A204.1 (cell line): ENCODE measurements at regions not wholly inside any gene's neighbourhood (a gene's known extent, or its start where the extent isn't known, plus 50 kb on each side); places are given as distances from the start of the nearest gene placed in this dataset.
"Not testable (repeated sequence)": the region's sequence is repeated elsewhere in the genome, so short reads cannot be mapped to it uniquely, and the experiment has no call there.

Experiments used
- FAIRE-seq: peaks from 2 replicates; lab custom pipeline; 2012; peaks lifted over from hg19 to GRCh38; lab: Jason Lieb, UNC

DNA sequence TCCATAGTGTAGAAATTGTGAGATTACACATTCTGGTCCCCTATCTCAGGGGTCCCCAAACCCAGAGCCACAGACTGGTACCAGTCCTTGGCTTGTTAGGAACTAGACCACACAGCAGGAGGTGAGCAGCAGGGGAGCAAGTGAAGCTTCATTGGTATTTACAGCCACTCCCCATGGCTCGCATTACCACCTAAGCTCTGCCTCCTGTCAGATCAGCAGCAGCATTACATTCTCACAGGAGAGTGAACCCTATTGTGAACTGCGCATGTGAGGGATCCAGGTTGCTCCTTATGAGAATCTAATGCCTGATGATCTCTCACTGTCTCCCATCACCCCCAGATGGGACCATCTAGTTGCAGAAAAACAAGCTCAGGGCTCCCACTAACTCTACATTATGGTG is 229.7 kb upstream of the IRF2BP2 start:
- no peak for FAIRE-seq

DNA sequence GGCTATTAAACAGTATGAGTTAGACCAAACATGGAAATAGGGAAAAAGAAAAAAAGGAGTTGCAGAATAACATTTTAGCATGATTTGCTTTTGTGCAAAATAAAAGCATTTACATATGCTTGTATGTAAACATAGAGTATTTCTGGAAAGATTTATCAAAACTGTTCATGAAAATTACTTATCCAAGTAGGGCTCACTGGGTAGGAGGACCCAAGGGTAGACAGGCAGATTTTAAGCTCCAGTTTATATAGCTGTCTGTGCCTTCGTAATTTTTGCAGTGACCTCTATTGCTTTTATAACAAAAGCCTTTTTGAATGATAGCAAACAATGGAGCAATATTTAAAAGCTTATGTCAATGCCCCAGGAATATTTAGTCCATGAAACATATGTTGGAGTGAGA is 228.8 kb upstream of the IRF2BP2 start:
- FAIRE-seq = no peak

- no peak for FAIRE-seq
These were observed 228.2 kb upstream of the IRF2BP2 start for GRCh38 chr1:234838182-234838581.

GRCh38 chr1:234837713-234838112 is 227.7 kb upstream of the IRF2BP2 start:
- FAIRE-seq = no peak

- no peak for FAIRE-seq
These were observed 226.9 kb upstream of the IRF2BP2 start for GRCh38 chr1:234836776-234837357.

GRCh38 chr1:234836045-234836681 is 226.2 kb upstream of the IRF2BP2 start:
- no peak for FAIRE-seq

- no peak for FAIRE-seq
These were observed 225.3 kb upstream of the IRF2BP2 start for GRCh38 chr1:234835239-234835638.

DNA sequence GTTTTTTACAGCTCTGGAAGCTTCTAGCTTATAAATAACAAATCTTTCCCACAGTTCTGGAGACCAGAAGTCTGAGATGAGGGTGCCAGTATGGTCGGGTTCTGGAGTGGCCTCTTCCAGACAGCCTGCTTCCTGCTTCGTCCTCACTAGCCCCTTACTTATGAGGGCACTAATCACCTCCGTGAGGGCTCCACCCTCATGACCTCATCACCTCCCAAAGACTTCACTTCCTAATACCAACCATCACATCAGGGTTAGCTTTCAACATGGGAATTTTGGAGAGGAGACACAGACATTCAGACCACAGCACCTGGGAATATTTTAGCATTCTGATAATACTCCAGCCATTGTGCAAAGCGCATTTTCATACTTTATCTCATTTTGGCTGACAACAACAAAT is 223.7 kb upstream of the IRF2BP2 start:
- FAIRE-seq = no peak

- FAIRE-seq = no peak
These were observed 223.1 kb upstream of the IRF2BP2 start for GRCh38 chr1:234833118-234833517.

DNA sequence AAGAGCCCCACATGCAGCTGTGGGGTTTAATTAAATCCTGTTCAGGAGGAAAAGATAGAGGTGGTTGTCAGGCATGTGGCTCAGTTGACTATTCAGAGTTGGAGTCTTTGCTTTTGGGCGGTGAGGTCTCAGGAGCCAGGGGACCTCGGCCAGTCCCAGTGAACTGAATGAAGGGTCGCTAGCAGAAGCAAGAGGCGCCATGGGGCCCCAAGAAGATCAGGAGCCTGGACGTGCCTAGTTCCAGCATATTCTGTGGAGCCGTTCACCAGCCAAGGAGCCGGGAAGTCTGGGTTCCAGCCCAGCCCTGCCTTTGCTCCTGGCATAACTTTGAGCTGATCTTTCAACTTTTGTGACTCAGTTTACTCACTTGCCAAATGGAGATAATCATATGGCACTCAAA is 217.7 kb upstream of the IRF2BP2 start:
- FAIRE-seq = no peak

GRCh38 chr1:234827181-234827580 is 217.2 kb upstream of the IRF2BP2 start:
- no peak for FAIRE-seq

- FAIRE-seq = no peak
These were observed 216.4 kb upstream of the IRF2BP2 start for GRCh38 chr1:234826352-234826751.

DNA sequence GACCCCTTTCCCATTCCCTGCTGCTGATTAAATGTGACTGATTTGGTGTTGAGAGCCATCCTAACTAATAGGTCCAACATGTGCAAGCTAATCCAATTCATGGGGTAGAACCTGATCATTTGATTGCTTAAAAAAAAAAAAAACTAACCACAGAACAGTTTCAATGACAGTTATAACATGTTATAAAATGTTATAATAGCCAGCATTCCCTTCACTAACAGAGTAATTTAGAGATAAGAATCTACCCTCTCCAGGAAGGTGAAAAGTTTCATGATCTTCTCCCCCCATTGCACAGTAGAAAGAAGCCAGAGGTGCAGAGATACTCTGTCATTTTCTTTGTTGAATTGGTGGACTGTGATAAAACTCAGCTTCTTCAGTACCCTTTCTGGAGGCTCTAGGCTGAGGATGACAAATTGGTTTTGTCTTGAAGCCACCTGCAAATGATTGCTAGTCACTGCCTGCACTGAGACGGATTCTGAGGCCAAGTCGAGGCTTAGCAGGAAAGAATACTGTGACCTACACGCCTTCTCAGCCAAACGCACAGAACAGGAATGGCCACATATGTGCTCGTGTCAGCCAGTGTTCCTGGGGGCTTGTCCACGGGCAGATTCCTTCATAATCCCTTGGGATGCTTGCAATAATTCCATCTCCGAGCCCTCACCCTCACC is 215.7 kb upstream of the IRF2BP2 start:
- no peak for FAIRE-seq

DNA sequence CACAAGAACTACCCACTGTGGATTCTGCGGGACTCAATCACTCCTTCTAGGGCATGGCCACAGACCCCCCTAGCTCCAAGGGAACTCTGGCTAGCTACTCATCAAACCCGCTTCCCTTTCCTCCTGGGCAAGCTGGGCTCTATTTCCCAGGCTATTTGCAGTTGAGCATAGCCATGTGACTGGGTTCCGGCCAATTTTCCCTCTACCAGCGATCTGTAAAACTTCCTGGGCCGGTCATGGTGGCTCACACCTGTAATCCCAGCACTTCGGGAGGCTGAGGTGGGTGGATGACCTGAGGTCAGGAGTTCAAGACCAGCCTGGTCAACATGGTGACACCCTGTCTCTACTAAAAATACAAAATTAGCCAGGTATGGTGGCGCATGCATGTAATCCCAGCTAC is 214.9 kb upstream of the IRF2BP2 start:
- FAIRE-seq = not testable (repeated sequence)

DNA sequence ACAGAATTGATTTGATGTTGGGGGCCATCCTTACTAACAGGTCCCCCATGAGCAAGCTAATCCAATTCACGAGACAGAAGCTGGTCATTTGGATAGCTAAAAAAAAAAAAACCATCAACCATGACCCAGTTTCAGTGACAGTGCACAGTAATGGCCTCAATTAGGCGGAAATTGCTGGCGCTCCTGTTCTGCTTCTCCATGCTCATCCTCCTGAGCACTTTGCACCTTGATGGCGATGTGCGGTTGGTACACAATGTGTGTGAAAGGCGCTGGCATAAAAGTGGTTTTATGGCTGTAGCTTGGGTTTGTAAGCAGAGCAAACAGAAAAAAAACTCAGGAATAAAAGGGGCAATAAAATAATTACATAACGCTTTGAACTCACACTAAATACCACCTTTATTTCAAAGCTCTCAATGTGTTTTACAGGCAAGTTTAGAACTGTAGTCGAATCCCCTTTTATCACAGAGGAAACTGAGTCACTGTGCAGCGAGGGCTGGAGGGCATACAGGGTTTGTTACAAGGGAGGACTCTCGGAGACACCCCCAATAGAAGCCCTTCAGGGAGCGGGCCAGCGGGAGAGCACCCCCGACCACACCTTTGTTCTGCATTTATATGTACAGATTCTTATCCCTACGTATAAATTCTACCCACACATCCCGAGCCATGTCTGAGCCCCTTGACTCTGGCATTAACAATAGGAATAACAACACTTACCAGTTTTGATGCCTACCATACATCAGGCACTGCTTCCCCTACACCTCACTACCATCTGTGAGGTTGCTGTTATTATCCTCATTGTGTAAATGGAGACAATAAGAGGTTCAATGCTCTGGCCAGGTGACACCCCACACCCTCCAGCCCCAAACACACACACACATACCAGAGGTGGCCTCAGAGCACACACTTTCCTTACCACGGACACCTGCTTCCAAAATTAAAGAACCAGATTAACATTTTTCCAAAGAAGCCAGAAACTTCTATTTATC is 213.5 kb upstream of the IRF2BP2 start:
- no peak for FAIRE-seq

DNA sequence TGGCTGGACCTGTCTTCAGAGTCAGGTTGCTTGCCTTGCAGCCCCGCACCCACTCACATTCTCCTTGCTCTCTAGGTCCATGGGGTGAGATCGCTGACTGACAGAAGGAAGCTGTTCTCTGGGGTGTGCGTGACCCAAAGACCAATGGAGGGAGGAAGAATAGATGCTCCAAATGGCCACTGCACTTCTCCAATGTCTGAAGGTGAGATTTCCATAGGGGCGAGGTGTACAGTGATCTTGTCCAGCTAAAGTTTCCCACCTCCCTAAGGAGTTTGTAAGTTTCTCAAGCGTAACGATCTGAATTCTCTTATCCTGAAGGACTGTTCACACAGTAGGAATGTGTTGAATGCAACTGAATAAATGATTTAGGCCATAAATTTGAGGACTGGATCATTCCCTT is 211.9 kb upstream of the IRF2BP2 start:
- no peak for FAIRE-seq

DNA sequence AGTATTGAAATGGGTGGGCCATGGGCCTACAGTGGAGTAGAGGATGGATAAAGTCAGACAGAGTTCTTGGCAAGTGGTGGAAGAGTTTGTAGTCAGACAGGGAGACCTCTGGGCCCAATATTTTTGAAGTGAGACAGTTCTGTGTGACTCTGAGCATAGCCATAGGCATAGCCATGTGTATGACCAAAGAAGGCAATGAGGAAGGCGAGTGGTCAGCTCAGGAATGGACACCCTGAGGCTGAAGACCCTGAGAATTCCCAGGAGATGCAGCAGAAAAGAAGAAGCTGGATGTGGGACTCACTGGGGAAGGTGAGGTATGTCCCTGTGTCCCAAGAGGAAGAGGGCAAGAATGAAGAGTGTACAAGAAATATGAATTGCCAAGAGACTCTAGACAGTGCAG is 210.6 kb upstream of the IRF2BP2 start:
- no peak for FAIRE-seq

DNA sequence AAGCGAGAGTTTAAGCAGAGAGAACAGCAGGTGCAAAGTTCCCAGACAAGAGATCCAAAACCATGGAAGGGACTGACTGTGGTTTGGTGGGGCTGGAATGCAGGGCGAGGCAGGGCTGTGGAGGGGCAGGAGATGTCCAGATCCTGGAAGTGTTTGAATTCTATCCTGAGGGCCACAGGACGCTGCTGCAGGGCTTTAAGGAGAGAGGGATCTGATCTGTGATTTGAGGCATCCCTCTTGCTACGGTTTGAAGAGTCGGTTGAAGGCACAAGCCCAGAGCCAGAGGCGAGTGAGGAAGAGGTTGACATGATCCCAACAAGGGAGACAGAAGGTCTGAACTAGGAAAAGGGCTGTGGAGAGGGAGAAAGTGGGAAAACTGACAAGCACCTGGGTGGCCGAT is 209.9 kb upstream of the IRF2BP2 start:
- not testable (repeated sequence) for FAIRE-seq

- not testable (repeated sequence) for FAIRE-seq
These were observed 208.0 kb upstream of the IRF2BP2 start for GRCh38 chr1:234818040-234818387.

DNA sequence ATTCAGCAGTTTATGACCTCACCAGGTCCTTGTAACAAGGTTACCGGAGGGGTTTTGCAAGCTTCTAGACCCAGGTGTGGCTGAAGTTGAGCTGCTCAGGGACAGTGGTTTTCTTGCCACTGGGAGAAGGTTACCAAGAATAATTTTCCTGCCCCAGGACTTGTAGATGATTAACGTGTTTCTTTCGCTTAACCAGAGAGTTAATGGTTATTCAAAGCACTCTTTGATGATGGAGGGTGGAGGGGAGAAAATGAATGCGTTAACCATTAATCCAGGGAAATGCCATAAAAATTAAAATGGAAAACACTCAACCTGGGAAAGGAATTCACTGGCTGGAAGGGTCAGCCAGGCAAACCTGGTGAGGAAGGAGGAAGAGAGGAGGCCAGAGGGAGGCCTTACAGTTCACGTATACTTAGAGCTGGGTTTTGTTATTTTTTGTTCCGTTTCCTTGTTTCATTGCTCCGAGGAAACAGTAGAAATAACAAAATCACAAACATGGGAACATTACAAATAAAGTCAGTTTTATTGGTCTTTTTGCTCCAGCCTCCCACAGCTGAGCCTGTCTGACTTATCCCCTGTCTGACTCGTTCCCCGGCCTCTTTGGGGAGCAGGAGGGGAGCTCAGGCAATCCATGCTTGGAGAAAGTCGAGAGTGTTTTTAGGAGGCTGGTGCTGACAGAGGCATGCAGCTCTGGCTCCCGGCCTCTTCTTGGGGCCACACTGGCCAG is 207.5 kb upstream of the IRF2BP2 start:
- FAIRE-seq = not testable (repeated sequence)

GRCh38 chr1:234816864-234817263 is 206.9 kb upstream of the IRF2BP2 start:
- FAIRE-seq = not testable (repeated sequence)
